Stimulated activated naive CD4-positive, alpha-beta T cell treated with Interleukin-2 at 50 U/mL for 16 hours (primary cell): ENCODE measurements at regions not wholly inside any gene's neighbourhood (a gene's known extent, or its start where the extent isn't known, plus 50 kb on each side); places are given as distances from the start of the nearest gene placed in this dataset.

Source experiments
- DNase-seq: peaks from one replicate; lab custom pipeline; 2025; lab: John Stamatoyannopoulos, UW

DNA sequence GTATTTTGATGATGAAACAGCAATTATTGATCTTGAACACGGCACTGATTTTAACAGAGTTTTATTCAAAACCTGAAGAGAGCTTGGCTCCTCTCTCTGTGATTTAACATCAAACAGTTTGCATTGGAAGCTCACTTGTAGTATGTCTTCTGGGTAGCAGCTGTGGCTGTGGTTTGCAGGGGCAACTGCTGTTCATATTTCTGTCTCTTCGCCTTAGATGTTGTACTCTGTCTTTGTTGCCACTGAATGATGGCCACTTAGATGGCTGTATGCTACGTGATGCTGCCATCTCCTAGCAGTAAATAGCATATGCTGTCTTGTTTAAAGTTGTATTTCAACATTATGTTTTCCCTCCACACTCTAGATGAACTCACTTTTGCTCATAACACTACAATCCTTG lies 1743.0 kb upstream of the TENM3 start:
- no peak for DNase-seq

GRCh38 chr4:180512801-180513475 lies 1730.3 kb upstream of the TENM3 start:
- no peak for DNase-seq

DNA sequence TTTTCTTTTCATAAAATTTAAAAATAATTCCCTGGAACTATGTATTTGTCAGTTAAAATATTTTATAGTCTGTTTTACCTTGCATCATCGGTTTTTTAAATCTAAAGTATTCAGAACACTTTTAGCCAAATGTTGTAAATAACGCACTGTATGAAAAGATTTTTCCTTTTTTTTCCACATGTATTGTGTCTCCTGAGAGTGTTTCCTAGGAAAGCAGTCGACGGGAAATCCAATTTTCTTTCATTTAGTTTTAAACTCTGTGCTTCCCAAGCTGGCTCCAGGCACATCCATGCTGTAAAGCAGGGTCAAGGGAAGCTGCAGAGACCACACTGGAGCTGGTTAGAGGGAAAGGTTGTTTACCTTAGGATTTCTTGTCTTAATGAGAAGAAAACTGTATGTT lies 1724.3 kb upstream of the TENM3 start:
- no peak for DNase-seq

DNA sequence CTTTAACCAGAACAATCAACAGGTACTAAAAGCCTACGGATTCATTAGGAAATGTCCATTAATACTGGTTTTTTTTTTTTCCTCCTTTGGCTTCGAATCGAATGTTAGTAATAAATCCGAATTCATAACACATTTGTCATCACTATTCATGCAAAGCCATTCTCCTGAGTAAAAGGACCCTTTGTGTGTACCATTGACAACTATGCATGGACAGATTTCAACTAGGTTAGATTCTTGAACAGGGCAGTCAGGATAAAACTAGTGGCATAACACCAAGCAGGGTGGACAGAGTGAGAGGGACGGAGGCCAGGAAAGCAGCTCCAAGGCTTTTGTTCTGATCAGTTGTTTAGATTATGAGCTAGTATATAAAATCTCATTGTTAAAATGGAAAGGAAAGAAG lies 1722.0 kb upstream of the TENM3 start:
- no peak for DNase-seq

GRCh38 chr4:180525523-180526077 lies 1717.6 kb upstream of the TENM3 start:
- DNase-seq = no peak

DNA sequence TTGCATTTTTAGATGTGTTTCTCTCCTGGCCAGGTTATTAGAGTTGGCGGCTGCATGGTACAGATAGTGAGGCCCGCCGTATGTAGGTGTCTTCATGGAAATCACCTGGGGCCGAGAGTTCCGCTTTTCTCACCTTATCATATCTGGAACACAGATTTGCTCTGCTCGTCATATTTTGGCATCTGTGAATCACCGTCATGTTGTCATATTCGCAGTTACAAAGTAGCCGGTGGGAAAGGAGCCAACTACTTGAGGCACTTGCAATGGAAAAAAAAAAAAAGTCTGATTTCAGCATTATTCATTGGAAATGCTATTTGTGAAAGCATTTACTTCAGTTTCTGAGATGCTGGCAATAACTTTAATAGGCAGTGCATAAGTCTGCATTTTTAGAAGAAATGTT lies 1715.2 kb upstream of the TENM3 start:
- DNase-seq = no peak

GRCh38 chr4:180530787-180531186 lies 1712.4 kb upstream of the TENM3 start:
- no peak for DNase-seq

- DNase-seq = no peak
These were observed 1710.5 kb upstream of the TENM3 start for GRCh38 chr4:180532691-180533090.

DNA sequence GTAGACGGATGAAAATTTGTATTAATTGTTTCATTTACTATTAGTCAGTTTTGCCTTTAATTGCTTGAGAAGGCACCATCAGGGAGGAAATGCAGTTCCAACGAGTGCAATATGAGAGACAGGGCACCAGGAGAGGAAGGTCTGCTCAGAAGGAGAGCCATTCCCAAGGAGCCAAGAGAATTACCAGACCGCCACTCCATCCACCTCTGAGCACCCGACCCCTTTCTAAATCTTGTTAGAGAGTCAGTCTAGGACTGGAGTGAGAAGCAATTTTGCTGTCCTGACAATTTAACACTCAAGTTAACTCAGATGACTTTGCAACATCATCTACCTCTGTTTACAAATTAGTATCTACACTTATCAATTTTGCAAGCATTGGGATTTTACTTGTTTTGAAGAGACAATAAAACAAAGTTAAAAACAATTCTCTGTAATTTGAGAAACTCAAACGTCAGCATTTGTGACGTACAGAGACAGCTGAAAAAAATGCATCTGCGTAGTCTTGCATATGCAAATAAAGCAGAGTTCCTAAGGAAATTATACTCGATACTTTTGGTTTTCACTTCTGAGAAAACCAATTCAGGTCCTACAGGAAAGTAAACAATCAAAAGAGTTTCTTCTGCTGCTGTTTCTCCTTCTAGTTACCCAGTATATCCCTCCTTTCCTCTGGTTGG lies 1704.7 kb upstream of the TENM3 start:
- no peak for DNase-seq

GRCh38 chr4:180539284-180539683 lies 1703.9 kb upstream of the TENM3 start:
- DNase-seq = no peak

- no peak for DNase-seq
These were observed 1701.5 kb upstream of the TENM3 start for GRCh38 chr4:180541678-180542077.

DNA sequence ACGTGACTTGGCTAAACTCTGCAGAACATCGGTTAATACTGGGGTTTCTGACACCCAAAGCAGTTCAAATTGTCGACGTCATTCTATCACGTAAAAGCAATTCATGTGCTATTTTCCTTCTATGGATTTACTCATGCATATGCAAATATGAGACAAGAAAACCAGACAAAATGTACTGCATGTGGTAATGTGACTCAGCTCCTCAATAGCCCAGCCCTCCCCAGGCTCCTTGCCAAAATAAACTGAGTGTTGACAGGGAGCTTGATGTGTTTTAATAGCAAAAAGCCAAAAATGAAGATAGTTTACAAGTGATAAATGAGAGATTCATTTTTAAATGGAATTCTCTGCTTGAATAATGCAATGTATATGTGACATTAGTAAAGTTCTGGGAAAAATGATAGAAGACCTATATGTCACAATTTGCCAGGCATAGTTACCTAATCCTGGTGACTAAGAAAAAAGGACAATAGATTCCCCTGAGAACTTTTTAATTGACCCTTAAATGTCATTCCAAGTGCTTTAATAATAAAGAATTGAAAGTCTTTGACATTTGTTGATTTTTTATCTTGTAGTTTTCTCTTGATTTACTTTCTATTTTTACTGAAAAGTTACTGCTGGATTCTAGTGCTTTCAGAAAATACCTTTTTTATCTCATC lies 1700.6 kb upstream of the TENM3 start:
- DNase-seq = no peak

DNA sequence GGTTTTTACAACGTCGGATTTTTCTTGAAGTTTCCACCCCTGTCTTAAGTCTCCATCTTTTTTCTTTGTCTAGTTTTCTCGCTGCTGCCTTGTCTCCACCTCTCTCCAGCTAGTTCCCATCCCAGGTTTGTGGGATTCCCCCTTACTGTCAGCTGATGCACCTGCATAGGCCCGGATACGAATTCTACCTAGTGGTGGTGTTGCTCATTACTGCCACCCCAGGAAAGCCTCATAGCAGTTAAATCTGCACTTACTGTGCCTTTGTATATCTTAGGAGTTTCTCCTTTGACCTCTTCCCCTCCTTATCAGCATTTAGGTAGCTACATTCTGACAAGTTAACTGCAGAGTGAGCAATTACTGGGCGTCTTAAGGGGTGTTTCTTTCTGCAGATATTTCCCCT lies 1693.1 kb upstream of the TENM3 start:
- DNase-seq = no peak

DNA sequence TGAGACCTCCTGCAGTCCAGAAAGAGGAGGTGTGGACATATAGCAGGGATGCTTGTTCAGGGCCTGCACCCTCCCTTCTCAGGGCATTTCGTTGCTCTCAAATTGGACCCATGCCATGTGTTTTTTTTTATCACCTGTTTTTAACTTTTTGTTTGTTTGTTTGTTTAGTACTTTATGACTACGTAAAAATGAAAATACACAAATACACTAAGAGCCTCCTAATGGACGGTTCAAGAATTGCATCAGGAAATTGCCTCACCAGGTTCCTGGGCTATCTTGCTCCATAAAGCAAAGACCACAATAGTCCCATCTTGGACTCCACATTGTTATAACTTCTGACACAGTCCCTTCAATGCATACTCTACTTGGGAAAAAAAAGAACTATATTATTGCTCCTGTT lies 1685.9 kb upstream of the TENM3 start:
- DNase-seq = no peak

DNA sequence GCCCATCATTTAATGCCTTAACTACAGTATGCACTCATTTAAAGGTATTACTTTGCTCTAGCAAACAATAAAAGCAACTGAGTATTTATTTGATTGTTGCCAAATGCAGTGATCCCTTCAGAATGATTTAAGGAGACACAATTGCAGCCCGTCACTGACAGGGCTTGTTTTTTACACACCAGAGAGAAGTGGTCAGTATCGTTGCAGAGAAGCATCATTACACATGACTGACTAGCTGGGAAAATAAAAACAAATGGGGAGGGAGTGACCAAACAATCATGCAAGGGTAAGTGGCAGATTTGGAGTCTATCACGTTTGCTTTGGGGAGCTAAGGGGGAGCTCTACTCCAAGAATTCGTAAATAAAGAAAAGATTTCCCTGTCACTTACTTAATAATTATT lies 1685.3 kb upstream of the TENM3 start:
- DNase-seq = no peak

GRCh38 chr4:180558427-180558826 lies 1684.8 kb upstream of the TENM3 start:
- DNase-seq = no peak

- no peak for DNase-seq
These were observed 1682.3 kb upstream of the TENM3 start for GRCh38 chr4:180560896-180561295.

- no peak for DNase-seq
These were observed 1679.2 kb upstream of the TENM3 start for GRCh38 chr4:180564026-180564425.

DNA sequence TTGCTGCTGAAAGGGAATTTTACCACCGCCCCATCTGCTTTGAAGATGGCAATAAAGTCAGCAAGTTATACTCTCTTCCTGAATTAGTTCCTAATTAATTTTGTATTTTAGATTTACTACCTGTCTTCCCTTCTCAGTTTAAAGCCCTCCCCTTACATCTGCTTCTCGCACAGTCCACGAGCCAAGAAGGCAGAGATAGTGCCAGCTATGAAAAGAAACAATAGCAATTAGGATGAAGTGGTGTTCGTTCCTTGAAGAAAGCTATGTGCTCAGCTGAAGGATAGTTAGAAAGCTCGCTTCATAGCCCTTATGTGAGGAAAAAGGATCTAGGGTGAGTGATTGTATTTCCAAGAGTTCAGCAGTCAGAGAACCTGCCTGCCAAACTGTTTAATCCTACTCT lies 1678.8 kb upstream of the TENM3 start:
- DNase-seq = no peak

DNA sequence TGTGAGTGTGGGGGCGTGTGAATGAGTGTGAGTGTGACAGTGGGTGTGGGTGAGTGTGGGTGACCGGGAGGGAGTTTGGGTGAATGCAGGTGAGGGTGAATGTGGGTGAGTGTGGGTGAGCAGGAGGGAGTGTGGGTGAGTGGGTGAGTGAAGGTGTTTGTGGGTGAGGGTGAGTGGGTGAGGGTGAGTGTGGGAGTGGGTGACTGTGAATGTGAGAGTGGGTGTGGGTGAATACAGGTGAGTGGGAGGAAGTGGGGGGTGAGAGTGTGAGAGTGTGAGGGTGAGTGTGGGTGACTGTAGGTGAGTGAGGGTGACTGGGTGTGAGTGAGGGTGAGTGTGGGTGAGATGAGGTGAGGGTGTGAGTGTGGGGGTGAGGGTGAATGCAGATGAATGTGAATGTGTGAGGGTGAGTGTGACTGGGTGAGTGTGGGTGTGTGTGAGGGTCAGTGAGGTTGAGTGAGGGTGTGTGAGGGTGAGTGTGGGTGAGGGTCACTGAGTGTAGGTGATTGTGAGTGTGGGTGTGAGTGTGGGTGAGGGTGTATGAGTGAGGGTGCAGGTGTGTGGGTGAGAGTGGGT lies 1677.3 kb upstream of the TENM3 start:
- no peak for DNase-seq

DNA sequence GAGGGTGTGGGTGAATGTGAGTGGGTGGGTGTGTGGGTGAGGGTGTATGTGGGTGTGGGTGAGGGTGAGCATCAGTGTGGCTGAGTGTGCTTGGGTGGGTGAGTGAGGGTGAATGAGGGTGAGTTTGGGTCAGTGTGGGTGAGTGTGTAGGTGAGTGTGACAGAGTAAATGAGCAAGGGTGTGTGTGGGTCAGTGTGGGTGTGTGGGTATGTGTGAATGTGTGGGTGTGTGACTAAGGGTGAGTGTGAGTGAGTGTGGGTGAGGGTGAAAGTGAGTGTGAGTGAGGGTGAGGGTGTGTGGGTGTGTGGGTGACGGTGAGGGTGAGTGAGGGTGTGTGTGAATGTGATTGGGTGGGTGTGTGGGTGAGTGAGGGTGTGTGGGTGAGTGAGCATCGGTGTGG lies 1676.7 kb upstream of the TENM3 start:
- no peak for DNase-seq

DNA sequence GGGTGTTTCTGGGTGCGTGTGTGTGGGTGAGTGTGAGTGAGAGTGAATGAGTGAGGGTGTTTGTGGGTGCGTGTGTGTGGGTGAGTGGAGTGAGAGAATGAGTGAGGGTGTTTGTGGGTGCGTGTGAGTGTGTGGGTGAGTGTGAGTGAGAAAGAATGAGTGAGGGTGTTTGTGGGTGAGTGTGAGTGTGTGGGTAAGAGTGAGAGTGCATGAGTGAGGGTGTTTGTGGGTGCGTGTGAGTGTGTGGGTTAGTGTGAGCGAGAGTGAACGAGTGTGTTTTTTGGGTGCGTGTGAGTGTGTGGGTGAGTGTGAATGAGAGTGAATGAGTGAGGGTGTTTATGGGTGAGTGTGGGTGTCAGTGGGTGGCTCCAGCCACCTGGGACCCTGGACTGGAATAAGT lies 1676.1 kb upstream of the TENM3 start:
- DNase-seq = no peak

GRCh38 chr4:180571516-180572055 lies 1671.6 kb upstream of the TENM3 start:
- DNase-seq = no peak
